ENCODE measurements at regions not wholly inside any gene's neighbourhood (a gene's known extent, or its start where the extent isn't known, plus 50 kb on each side); places are given as distances from the start of the nearest gene placed in this dataset.

- no peak for TF ChIP-seq CTCF (IDR thresholded peaks at IDR 0.05 in 8 of 11, conservative IDR thresholded peaks at IDR 0.05 in 3 of 11)
- TF ChIP-seq POLR2AphosphoS5 (IDR thresholded peaks at IDR 0.05), result no peak
Measured at GRCh38 chr2:16071039-16071864, 130.9 kb downstream of the MYCN start.
